ENCODE measurements at regions not wholly inside any gene's neighbourhood (a gene's known extent, or its start where the extent isn't known, plus 50 kb on each side); places are given as distances from the start of the nearest gene placed in this dataset.
A peak's percentile ranks its signal among the peaks of the same experiment; 100 is the strongest.

DNA sequence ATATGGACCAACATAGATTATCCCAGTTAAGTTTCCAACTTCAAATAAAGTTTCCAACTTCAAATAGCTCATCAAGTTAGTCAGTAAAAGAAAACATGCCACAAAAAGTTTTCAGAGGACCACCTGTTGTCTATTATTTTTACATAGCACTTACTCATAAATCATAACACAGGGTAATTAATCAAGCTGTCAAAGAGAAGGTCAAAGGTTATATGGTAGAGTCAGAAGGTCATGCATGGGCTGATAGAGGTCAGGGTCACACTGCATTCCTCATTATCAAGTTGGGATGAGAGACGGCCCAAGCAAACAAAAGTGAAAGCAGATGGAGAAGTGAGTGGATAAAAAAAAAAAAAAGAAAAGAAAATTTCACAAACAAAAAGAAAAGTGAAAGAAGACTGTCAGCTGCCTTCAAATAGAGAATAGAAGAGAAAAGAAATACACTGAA, 145.5 kb upstream of the POU5F2 start:
- no peak for DNase-seq
- no peaks in the 10 kb centered on the region for H3K36me3 ChIP-seq (ENCODE audit: insufficient read depth, low read length)
- Mint-ChIP-seq H3K36me3 (no peaks in the 10 kb centered on the region), H3K4me3 (peak overlapping the region in 6 of 7 donors; percentile 48 to 80 (median 62)), H3K4me1 (peaks cover 25 to 35% (median 30%) of the 10 kb centered on the region in 3 donors), H3K27ac (peak overlapping the region in 2 of 8 donors; percentile 37 to 43), H3K27me3 (no peaks in the 10 kb centered on the region), H3K9me3 (no peaks in the 10 kb centered on the region)
- H3K4me1 ChIP-seq (ENCODE audit: insufficient read depth, low read length): no peaks in the 10 kb centered on the region
- POLR2A ChIA-PET: no interaction called here
- no peaks in the 10 kb centered on the region for H3K9me3 ChIP-seq (ENCODE audit: low read length)
- H3K27ac ChIP-seq (ENCODE audit: low read depth, low read length): no peak overlapping the region
- CTCF ChIA-PET: no interaction called here
- no peaks in the 10 kb centered on the region for H3K27me3 ChIP-seq (ENCODE audit: insufficient read depth, low read length, poor library complexity, severe bottlenecking)
- H3K4me3 ChIP-seq (ENCODE audit: low read length): no peak overlapping the region

DNA sequence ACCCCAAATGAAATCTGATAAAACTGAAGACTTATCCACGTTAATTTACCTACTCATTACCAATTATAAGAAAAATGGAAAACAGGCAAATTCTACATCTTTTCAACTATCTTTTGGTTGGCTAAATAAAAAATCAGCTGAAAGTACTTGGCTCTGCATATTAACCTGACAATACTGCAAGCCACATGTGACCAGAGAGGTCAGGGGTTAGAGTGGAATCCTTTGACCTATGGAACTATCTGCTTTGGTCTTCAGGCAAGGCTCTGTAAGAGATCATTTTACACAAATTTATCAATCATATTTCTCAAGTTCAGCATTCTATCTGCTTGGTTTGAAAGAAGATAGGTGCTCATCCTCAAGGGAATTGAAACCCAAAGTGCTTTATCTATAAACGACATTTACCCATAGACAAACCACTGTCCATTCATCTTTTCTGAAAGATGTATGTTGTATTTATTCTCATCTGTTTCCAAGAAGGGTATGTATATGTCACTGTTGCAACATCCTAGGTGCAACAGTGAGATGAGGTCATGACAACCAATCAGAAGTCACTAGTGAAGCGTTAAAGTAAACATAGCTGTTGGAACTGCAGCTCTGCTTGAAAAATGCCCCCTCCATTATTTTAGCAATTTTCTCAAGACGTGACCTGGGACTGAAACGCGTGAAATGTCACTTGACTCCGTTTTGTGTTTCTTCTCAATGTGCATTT, 144.9 kb upstream of the POU5F2 start:
- Histone ChIP-seq H3K27ac (ENCODE audit: low read depth, low read length) (no peak overlapping the region), H3K27me3 (ENCODE audit: insufficient read depth, low read length, poor library complexity, severe bottlenecking) (no peaks in the 10 kb centered on the region), H3K4me1 (ENCODE audit: insufficient read depth, low read length) (no peaks in the 10 kb centered on the region), H3K9me3 (ENCODE audit: low read length) (no peaks in the 10 kb centered on the region), H3K4me3 (ENCODE audit: low read length) (no peak overlapping the region), H3K36me3 (ENCODE audit: insufficient read depth, low read length) (no peaks in the 10 kb centered on the region)
- POLR2A ChIA-PET: no interaction called here
- Mint-ChIP-seq H3K9me3 (no peaks in the 10 kb centered on the region), H3K27me3 (no peaks in the 10 kb centered on the region), H3K4me1 (peaks cover 25 to 35% (median 30%) of the 10 kb centered on the region in 3 donors), H3K4me3 (no peak overlapping the region), H3K27ac (peak overlapping the region in 2 of 8 donors; percentile 11 to 26), H3K36me3 (peaks cover 0 to 3% (median 3%) of the 10 kb centered on the region in 3 donors)
- DNase-seq: no peak
- CTCF ChIA-PET: no interaction called here

DNA sequence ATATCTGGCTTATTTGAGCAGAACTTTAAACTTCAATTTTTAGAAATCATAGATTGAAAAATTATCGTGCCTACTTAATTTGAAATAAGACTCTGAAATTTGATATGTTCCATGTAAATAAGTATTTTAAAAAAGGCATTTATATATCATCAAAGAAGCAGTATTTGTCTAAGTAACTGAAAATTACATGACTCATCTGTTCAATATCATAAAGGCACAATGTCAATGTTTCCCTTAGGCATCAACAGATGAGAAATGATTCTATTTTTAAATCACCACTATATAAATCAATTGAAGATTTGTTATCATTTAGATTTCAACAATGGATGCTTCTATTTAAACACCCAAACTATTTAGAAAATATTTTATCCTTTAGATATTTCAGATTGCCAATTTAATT, 142.9 kb upstream of the POU5F2 start:
- Mint-ChIP-seq H3K4me3 (no peak overlapping the region), H3K27ac (no peak overlapping the region), H3K27me3 (no peaks in the 10 kb centered on the region), H3K9me3 (no peaks in the 10 kb centered on the region), H3K36me3 (peaks cover 2 to 10% (median 7%) of the 10 kb centered on the region in 3 donors), H3K4me1 (peaks cover 25 to 35% (median 30%) of the 10 kb centered on the region in 3 donors)
- no peaks in the 10 kb centered on the region for H3K9me3 ChIP-seq (ENCODE audit: low read length)
- ChIA-PET CTCF (no interaction called here), POLR2A (no interaction called here)
- no peak for DNase-seq
- H3K27me3 ChIP-seq (ENCODE audit: insufficient read depth, low read length, poor library complexity, severe bottlenecking): no peaks in the 10 kb centered on the region
- no peak overlapping the region for H3K27ac ChIP-seq (ENCODE audit: low read depth, low read length)
- no peaks in the 10 kb centered on the region for H3K4me1 ChIP-seq (ENCODE audit: insufficient read depth, low read length)
- no peak overlapping the region for H3K4me3 ChIP-seq (ENCODE audit: low read length)
- H3K36me3 ChIP-seq (ENCODE audit: insufficient read depth, low read length): no peaks in the 10 kb centered on the region

DNA sequence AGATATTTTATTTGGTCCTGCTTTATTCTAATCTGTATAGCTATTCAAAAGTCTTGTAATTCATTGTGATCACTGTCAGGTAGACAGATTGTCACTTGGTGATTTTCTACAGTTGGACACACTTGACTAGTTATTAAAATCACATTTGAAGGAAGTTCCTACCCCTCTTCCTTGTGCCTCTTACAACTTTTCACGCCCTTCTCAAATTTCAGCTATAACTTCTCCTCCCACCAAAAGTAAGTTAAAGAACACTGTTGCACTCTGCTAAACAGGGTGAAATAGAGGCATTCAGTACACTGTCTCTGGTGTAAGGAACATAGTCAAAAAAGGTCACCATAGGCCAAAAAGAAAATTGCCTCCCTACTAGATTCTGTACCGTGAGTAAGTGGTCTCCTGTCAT, 142.1 kb upstream of the POU5F2 start:
- Histone ChIP-seq H3K36me3 (ENCODE audit: insufficient read depth, low read length) (no peaks in the 10 kb centered on the region), H3K9me3 (ENCODE audit: low read length) (no peaks in the 10 kb centered on the region), H3K27me3 (ENCODE audit: insufficient read depth, low read length, poor library complexity, severe bottlenecking) (no peaks in the 10 kb centered on the region), H3K27ac (ENCODE audit: low read depth, low read length) (no peak overlapping the region), H3K4me3 (ENCODE audit: low read length) (no peak overlapping the region), H3K4me1 (ENCODE audit: insufficient read depth, low read length) (no peaks in the 10 kb centered on the region)
- Mint-ChIP-seq H3K27ac (peak overlapping the region in 1 of 8 donors; percentile 19), H3K36me3 (peaks cover 5 to 14% (median 8%) of the 10 kb centered on the region in 3 donors), H3K27me3 (no peaks in the 10 kb centered on the region), H3K4me3 (no peak overlapping the region), H3K9me3 (no peaks in the 10 kb centered on the region), H3K4me1 (peaks cover 25 to 32% (median 30%) of the 10 kb centered on the region in 3 donors)
- DNase-seq: no peak
- ChIA-PET POLR2A (no interaction called here), CTCF (no interaction called here)

DNA sequence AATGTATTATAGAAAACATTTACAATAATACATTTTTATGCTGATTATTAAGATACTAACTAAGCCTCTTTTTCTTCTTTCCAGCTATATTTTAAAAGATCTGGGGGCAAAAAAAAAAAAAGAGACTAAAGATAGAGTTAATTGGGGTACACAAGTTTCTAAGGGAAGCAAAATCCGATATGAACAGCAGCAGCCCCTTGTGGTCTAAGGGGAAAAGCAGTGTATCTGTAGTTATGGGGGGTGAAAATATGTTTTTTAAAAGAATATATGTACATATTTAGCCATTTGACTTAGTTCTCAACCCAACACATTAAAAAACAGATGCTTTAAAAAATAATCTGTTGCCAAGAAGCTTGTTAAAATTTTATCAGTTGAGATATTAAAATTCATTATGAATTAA, 134.3 kb upstream of the POU5F2 start:
- Mint-ChIP-seq H3K27ac (no peak overlapping the region), H3K27me3 (no peaks in the 10 kb centered on the region), H3K9me3 (no peaks in the 10 kb centered on the region), H3K36me3 (peaks cover 5 to 34% (median 14%) of the 10 kb centered on the region in 3 donors), H3K4me3 (no peak overlapping the region), H3K4me1 (peaks cover 0 to 3% (median 0%) of the 10 kb centered on the region in 3 donors)
- no peak overlapping the region for H3K27ac ChIP-seq (ENCODE audit: low read depth, low read length)
- POLR2A ChIA-PET: no interaction called here
- CTCF ChIA-PET: no interaction called here
- DNase-seq: no peak
- no peaks in the 10 kb centered on the region for H3K27me3 ChIP-seq (ENCODE audit: insufficient read depth, low read length, poor library complexity, severe bottlenecking)
- H3K36me3 ChIP-seq (ENCODE audit: insufficient read depth, low read length): no peaks in the 10 kb centered on the region
- no peak overlapping the region for H3K4me3 ChIP-seq (ENCODE audit: low read length)
- no peaks in the 10 kb centered on the region for H3K4me1 ChIP-seq (ENCODE audit: insufficient read depth, low read length)
- no peaks in the 10 kb centered on the region for H3K9me3 ChIP-seq (ENCODE audit: low read length)

DNA sequence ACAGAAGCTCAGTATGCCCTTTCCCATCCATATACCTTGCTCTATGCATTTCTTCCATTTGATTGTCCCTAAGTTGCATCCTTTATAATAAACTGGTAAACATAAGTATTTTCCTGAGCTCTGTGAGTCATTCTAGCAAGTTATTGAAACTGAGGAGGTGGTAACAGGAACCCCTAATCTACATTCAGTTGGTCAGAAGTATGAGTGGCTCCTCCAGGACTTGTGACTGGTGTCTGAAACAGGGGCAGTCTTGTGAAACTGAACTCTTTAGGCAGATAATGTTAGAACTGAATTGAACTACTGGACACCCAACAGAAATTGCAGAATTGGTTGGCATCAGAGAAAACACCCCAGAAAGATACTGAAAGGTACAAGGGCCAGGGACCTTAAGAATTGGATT, 133.1 kb upstream of the POU5F2 start:
- ChIA-PET CTCF (no interaction called here), POLR2A (no interaction called here)
- H3K4me3 ChIP-seq (ENCODE audit: low read length): no peak overlapping the region
- no peak overlapping the region for H3K27ac ChIP-seq (ENCODE audit: low read depth, low read length)
- no peaks in the 10 kb centered on the region for H3K27me3 Mint-ChIP-seq
- no peak overlapping the region for H3K27ac Mint-ChIP-seq
- H3K36me3 Mint-ChIP-seq: peaks cover 9 to 37% (median 16%) of the 10 kb centered on the region in 3 donors
- H3K36me3 ChIP-seq (ENCODE audit: insufficient read depth, low read length): no peaks in the 10 kb centered on the region
- H3K27me3 ChIP-seq (ENCODE audit: insufficient read depth, low read length, poor library complexity, severe bottlenecking): no peaks in the 10 kb centered on the region
- no peak overlapping the region for H3K4me3 Mint-ChIP-seq
- DNase-seq: no peak
- H3K9me3 Mint-ChIP-seq: no peaks in the 10 kb centered on the region
- H3K4me1 ChIP-seq (ENCODE audit: insufficient read depth, low read length): no peaks in the 10 kb centered on the region
- peaks cover 0 to 5% (median 0%) of the 10 kb centered on the region in 3 donors for H3K4me1 Mint-ChIP-seq
- H3K9me3 ChIP-seq (ENCODE audit: low read length): no peaks in the 10 kb centered on the region

DNA sequence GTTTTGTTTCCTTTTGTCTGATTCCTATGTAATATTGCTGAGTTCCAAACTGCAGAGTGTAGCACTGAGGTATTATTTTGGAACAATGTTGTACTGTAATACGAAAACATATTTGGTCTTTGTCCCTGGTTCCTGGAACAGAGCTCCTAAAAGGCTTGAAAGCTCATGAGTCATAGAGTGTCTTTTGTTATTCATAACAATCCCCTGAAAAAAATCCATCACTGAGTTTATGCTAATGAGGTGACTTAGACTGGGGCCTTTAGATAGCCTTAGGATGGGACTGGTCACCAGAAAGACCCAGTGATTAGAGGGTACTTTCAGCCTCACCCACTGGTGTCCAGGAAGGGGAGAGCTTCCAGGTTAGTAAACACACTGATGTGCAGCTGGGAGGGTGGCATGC, 132.7 kb upstream of the POU5F2 start:
- peaks cover 6 to 35% (median 14%) of the 10 kb centered on the region in 3 donors for H3K36me3 Mint-ChIP-seq
- CTCF ChIA-PET: no interaction called here
- no peak overlapping the region for H3K4me3 Mint-ChIP-seq
- no peaks in the 10 kb centered on the region for H3K9me3 ChIP-seq (ENCODE audit: low read length)
- H3K36me3 ChIP-seq (ENCODE audit: insufficient read depth, low read length): no peaks in the 10 kb centered on the region
- DNase-seq: no peak
- no peaks in the 10 kb centered on the region for H3K9me3 Mint-ChIP-seq
- no peak overlapping the region for H3K4me3 ChIP-seq (ENCODE audit: low read length)
- no peaks in the 10 kb centered on the region for H3K4me1 ChIP-seq (ENCODE audit: insufficient read depth, low read length)
- H3K27ac ChIP-seq (ENCODE audit: low read depth, low read length): no peak overlapping the region
- H3K27ac Mint-ChIP-seq: peak overlapping the region in 1 of 8 donors; percentile 10
- POLR2A ChIA-PET: no interaction called here
- H3K27me3 ChIP-seq (ENCODE audit: insufficient read depth, low read length, poor library complexity, severe bottlenecking): no peaks in the 10 kb centered on the region
- H3K4me1 Mint-ChIP-seq: peaks cover 0 to 5% (median 0%) of the 10 kb centered on the region in 3 donors
- H3K27me3 Mint-ChIP-seq: no peaks in the 10 kb centered on the region

DNA sequence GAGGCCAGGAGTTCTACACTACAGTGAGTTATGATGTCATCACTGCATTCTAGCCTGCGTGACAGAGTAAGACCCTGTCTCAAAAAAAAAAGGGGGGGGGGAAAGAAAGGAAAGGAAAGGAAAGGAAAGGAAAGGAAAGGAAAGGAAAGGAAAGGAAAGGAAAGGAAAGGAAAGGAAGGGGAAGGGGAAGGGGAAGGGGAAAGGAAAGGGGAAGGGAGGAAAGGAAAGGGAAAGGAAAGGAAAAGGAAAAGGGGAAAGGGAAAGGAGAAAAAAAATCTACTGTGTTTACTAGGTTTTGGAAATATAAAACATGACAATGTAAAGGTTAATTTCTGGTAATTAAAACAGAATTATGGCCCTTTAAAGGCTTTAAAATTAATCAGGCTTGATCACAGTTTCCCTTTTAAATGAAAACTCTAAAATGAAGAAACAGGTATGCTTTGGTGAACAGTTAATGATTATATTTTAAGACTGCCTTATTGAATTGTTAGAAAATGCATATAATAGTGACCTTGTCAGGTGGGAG, 131.9 kb upstream of the POU5F2 start:
- CTCF ChIA-PET: no interaction called here
- Histone ChIP-seq H3K27me3 (ENCODE audit: insufficient read depth, low read length, poor library complexity, severe bottlenecking) (no peaks in the 10 kb centered on the region), H3K9me3 (ENCODE audit: low read length) (no peaks in the 10 kb centered on the region), H3K27ac (ENCODE audit: low read depth, low read length) (no peak overlapping the region), H3K4me1 (ENCODE audit: insufficient read depth, low read length) (no peaks in the 10 kb centered on the region), H3K4me3 (ENCODE audit: low read length) (no peak overlapping the region), H3K36me3 (ENCODE audit: insufficient read depth, low read length) (no peaks in the 10 kb centered on the region)
- no peaks in the 10 kb centered on the region for H3K9me3 Mint-ChIP-seq
- DNase-seq: no peak
- peaks cover 4 to 33% (median 17%) of the 10 kb centered on the region in 3 donors for H3K36me3 Mint-ChIP-seq
- no peaks in the 10 kb centered on the region for H3K27me3 Mint-ChIP-seq
- no peak overlapping the region for H3K27ac Mint-ChIP-seq
- POLR2A ChIA-PET: no interaction called here
- peaks cover 0 to 5% (median 0%) of the 10 kb centered on the region in 3 donors for H3K4me1 Mint-ChIP-seq
- H3K4me3 Mint-ChIP-seq: no peak overlapping the region

Measured in CD8-positive, alpha-beta memory T cell (primary cell).